ENCODE measurements at regions not wholly inside any gene's neighbourhood (a gene's known extent, or its start where the extent isn't known, plus 50 kb on each side); places are given as distances from the start of the nearest gene placed in this dataset.

DNA sequence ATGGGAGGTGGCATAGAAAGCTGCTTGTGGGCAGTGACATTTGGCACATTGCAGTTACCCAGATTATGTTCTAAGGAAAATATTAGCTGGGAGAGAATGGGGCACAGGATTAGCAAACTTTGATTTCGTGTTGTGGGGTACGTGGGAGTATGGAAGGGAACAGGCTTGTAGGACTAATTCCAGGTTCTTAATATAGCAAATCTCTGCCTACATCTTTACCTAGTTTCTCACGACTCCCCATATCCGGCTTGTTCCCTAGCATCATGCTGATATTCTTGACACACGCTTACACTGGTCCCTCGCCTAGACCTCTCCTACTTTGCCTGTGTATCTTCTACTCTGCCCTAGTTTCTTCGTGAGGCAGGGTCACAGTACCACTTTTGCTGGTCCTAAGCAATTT is 293.9 kb upstream of the PLXNA2 start:
- no peak for TF ChIP-seq POLR2A (IDR thresholded peaks at IDR 0.05)
- TF ChIP-seq, protein P1, sequence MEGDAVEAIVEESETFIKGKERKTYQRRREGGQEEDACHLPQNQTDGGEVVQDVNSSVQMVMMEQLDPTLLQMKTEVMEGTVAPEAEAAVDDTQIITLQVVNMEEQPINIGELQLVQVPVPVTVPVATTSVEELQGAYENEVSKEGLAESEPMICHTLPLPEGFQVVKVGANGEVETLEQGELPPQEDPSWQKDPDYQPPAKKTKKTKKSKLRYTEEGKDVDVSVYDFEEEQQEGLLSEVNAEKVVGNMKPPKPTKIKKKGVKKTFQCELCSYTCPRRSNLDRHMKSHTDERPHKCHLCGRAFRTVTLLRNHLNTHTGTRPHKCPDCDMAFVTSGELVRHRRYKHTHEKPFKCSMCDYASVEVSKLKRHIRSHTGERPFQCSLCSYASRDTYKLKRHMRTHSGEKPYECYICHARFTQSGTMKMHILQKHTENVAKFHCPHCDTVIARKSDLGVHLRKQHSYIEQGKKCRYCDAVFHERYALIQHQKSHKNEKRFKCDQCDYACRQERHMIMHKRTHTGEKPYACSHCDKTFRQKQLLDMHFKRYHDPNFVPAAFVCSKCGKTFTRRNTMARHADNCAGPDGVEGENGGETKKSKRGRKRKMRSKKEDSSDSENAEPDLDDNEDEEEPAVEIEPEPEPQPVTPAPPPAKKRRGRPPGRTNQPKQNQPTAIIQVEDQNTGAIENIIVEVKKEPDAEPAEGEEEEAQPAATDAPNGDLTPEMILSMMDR (IDR thresholded peaks at IDR 0.05) = no peak
- TF ChIP-seq POLR2AphosphoS5 (IDR thresholded peaks at IDR 0.05) = no peak
- TF ChIP-seq EP300 (IDR thresholded peaks at IDR 0.05) = no peak
